Cardiac septum (tissue), 1 donor: ENCODE measurements at regions not wholly inside any gene's neighbourhood (a gene's known extent, or its start where the extent isn't known, plus 50 kb on each side); places are given as distances from the start of the nearest gene placed in this dataset.
"Not testable (repeated sequence)": the region's sequence is repeated elsewhere in the genome, so short reads cannot be mapped to it uniquely, and the experiment has no call there.

ENCODE experiments used
- DNase-seq: peaks from one replicate; pipeline ENCODE4 v3.0.0-alpha.2; 2020; ENCODE audit warnings: low spot score
- intact Hi-C: fragments of 100-400 bp; cut with DNase I; formaldehyde crosslinking; loops from one replicate; pipeline ENCODE4 v1.14.0; 2022
- donor health status: DM: no; HTN: no; CAD: no.

DNA sequence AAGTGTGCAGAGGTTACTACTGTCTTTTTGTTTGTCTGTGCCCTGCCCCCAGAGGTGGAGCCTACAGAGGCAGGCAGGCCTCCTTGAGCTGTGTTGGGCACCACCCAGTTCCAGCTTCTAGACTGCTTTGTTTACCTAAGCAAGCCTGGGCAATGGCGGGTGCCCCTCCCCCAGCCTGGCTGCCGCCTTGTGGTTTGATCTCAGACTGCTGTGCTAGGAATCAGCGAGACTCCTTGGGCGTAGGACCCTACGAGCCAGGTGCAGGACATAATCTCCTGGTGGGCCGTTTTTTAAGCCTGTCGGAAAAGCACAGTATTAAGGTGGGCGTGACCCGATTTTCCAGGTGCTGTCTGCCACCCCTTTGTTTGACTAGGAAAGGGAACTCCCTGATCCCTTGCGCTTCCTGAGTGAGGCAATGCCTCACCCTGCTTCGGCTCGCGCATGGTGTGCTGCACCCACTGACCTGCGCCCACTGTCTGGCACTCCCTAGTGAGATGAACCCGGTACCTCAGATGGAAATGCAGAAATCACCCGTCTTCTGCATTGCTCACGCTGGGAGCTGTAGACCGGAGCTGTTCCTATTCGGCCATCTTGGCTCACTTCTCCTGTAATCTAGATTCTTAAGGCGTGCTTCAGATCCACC lies 365.7 kb downstream of the NEBL start:
- intact Hi-C loops, DNase-seq: not testable (repeated sequence)

DNA sequence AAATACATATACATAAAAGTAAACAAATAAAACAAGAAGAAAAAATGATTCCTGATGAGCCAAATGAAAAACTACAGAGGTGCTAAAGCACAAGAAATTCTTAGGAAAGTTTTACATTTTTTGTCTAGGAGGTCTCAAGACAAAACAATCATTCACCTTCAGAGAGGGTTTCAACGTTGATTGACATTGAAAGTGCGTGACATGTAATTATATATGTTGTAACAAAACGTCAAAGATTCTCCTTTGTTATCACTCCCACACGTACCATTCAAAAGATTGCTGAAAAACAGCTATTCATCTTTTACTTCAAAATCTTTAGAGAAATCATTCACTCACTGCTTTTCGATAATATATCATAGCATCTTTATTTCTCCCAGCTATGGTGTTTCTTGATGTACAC lies 375.9 kb downstream of the NEBL start:
- no peak for DNase-seq
- intact Hi-C loops, result no loop called here

DNA sequence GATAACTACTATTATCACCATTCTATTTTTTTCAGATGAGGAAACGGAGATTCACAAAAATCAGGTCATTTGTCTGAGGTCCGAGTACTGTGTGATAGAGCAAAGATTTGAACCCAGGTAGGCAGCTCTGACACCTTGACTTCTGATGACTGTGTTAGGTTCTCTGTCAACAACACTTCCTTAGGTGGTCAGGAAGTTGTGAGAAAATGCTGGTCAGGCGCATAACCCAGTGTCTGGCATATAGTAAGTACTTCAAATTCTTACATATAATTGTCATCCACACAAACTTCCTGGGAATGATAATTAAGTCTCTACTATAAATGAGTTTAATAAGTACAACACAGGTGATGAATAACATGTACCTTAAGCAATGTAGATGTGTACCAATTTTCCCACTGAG lies 381.5 kb downstream of the NEBL start:
- no peak for DNase-seq
- intact Hi-C loops, result no loop called here

DNA sequence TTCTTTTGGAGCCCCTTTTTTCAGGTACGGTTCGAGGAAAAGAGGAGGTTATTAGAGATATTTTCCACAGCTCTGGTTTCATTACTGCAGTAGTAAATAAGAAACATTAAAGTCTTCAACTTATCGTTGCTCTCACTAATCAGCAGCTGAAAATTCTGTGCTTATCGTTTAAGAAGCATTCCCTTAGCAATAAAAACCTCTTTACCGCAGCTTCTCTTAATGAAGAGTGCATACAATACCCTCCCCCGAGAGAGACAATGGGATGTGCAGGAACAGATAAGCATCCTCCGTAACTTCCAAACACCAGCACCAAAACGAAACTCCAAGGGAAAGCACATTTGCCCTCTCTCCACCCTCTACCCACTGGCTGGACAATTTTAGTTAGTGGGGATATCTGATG lies 384.5 kb downstream of the NEBL start:
- no peak for DNase-seq
- intact Hi-C loops, result no loop called here

DNA sequence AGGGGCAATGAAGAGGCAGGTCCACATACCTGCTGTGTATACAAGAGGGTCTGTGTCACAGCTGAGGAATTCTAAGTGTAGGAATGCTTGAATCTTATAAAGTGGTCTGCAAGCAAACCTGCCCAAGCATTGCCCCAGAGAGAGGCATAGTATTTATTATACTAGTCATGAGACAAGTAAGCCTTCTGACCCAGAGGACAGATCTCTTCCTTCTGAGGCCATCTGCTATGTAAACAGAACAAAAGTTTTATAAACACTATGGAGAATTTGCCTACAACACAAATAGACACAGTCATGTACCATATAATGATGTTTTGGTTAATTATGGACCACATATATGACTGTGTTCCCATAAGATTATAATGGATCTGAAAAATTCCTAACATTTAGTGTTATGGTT lies 388.2 kb downstream of the NEBL start:
- DNase-seq, result no peak
- intact Hi-C loops, result no loop called here

DNA sequence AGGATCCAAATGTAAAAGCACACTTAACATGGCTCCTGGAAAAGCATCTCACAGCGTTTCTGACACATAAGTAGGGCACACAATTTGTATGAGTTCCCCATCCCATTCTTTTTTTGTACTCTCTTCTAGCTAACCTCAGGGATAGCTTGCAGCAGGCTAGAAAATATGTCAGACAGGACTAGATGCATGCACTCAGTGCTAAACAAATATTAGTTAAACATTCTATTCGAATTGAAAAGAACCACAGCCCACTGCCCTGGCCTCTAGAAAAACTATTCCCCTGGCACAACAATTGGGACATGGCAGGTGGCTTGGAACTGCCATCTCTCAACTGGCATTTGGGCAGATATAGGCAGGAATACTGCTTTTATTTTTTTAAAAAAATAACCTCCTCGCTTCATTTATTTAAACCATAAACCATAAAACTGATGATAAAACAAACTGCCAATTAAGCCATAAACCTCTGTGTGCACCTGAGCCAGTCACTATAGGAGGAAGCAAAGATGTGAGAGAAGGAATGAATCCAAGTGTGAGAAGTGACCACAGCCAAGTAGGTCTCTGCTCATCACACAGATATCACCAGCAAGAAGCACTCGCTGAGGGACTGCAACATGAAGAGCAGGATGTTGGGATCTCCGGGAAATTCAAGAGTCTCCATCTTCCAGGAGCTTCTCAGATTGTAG lies 394.1 kb downstream of the NEBL start:
- intact Hi-C loops, result no loop called here
- DNase-seq, result no peak

DNA sequence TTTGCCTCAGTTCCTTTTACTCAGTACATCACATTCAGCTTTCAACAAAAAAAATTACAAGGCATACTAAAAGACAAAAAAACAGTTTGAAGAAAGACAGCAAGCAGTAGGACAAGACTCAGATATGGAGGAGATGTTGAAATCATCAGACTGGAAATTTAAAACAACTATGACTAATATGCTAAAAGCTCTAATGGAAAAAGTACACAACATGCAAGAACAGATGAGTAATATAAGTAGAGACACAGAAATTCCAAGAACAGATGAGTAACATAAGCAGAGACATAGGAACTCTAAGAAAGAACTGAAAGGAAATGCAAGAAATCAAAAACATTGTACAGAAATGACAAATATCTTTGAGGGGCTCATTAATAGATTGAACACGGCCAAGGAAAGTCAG lies 402.6 kb downstream of the NEBL start:
- intact Hi-C loops, result no loop called here
- no peak for DNase-seq

DNA sequence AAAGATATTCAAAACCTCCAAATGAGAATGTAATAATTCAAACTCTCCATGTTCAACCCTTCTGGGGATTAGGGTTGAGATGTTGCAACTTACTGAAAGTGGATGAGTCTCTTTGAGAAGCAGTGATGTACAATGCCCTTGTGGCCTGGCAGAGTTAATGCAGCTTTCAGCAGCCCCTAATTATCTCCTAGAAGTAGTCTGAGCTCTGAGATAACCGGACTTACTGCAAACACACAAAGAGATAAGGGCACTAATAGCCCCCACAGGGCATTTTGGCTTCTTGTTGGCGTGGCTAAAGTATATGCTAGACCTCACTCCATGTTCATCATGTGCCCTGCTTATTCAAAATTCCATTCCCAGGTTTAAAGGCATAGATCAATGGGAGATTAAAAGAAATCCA lies 404.7 kb downstream of the NEBL start:
- intact Hi-C loops, result no loop called here
- no peak for DNase-seq

DNA sequence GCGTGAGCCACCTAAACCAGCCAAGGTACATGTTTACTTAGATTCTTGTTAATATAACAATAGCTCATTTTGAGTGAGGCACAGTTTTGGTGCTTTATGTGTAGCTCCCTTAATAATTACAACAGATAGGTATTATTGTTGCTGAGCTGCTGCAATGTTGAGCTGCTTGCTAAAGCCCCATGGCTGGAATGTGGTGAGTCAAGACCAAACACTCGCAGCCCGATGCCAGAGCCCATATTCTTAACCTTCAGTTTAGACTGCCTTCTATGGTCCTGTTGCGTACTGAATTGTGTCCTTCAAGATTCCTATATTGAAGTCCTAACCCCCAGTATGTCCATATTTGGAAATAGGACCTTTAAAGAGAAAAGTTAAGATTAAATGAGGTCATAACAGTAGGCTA lies 407.1 kb downstream of the NEBL start:
- intact Hi-C loops, result no loop called here
- DNase-seq, result no peak

DNA sequence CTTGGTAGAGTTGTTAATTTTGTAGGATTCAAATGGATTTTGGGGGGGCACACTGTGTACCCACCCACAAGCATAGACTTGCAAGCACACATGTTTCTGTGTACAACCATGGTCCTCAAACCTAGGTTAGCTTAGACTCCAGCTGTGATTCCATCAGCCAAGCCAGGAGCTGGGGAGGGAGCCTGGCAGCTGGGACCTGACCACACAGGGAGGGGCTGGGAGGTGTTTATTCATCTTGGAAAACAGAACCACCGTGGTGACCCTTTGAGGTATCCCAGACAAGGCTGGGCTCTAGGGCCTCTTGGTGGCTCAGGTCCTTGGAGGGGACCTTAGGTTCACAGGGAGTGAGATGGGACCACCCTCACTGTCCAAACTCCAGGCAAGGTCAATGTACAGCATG lies 410.3 kb downstream of the NEBL start:
- intact Hi-C loops, result no loop called here
- no peak for DNase-seq

DNA sequence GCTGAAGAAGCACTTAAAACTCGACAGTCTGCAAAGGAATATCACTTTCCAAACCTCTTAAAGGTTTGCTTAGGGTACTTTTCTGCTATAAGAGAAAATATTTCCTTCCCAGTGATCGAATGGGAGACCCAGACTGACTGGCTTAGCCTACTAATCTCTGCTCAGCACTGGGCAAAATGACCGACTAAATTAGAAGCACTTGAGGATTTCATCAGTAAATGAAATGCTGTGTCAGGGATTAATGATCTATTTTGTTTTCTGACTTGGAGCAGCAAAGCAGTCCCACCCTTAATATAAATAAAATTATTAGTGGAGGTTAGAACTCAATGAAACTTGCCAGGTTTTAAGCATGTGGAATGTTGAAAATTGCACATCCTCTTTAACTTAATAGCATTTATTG lies 411.6 kb downstream of the NEBL start:
- intact Hi-C loops, result no loop called here
- no peak for DNase-seq

DNA sequence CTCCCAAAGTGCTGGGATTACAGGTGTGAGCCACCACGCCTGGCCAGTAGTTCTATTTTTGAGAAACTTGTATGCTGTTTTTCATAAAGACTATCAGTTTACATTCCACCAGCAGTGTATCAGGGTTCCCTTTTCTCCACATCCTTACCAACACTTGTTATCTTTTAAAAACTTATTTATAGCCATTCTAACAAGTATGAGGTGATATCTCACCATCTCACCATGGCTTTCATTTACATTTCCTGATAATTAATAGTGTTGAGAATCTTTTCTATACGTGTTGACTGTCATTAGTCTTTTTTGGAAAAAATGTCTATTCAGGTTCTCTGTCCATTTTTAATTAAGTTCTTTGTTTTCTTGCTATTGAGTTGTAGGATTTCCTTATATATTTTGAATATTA lies 416.1 kb downstream of the NEBL start:
- no peak for DNase-seq
- intact Hi-C loops, result no loop called here

DNA sequence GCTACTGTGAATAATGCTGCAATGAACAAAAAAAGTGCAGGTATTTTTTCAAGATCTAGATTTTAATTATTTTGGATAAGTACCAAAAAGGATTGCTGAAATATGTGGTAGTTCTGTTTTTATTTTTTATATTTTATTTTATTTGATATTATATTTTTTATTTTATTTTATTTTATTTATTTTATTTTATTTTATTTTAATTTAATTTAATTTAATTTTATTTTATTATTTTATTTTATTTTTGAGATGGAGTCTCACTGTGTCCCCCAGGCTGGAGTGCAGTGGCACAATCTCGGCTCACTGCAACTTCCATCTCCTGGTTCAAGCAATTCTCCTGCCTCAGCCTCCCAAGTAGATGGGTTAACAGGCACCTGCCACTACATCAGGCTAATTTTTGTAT lies 416.5 kb downstream of the NEBL start:
- intact Hi-C loops, DNase-seq: not testable (repeated sequence)

DNA sequence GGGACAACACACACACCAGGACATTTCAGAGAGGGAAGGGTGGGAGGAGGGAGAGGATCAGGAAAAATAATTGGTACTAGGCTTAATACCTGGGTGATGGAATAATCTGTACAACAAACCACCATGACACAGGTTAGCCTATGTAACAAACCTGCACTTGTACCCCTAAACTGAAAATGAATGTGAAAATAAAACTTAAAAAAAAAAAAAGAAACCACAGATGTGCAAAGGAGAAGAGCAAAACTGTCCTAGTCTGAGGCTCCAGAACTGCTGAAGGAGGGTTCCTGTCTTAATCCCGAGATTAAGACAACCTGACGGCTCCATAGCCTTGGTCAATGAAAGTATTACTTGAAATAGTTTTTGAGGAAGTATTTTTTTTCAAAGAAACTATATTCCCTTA lies 423.0 kb downstream of the NEBL start:
- intact Hi-C loops, result no loop called here
- DNase-seq, result no peak

DNA sequence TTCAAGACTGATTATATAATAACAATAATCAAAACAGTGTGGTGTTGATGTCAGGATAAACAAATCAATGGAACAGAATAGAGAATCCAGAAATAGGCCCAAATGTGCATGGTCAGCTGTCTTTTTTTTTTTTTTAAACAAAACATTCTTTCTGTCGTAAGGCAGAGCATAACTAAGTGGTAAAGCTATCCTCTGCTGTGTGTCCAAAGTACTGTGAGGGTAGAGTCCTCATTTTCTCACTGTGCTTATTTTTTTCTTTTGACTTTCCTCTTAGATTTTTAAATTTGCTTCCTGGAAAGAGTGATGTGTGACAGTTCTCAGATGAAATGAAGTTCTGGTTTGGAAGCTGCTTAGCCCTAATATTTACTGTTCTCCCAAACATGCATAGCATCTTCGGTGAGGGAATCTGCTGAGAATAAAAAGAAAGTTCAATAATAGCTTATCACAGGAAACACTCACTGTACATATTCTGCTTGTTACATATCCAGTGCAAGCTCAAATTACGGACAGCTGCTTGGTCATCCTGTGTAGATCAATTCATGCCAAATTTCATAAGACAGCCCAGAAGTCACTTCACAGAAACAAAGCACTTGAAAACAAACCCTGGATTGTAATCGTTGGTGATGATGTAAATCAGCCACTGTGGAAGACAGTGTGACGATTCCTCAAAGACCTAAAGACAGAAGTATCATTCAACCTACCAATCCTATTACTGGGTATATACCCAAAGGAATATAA lies 423.9 kb downstream of the NEBL start:
- no peak for DNase-seq
- intact Hi-C loops, result no loop called here

DNA sequence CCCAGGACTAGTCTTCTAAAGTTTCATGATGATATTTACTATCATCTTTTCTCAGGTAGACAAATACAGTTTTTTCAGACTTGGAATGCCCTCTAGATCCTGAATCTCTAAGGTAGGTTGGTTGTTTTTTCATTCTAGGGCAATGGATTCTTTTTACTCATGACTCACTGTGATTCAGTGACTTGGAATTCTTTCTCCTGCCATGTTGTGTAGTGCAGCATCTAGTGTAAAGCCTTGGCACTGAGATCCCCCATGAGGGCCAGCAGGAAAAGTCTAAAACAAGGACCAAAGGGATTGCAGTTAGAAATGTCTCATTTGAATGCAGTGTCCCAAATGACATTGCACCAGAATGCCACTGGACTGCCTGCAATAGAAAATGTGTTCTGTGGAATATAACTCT lies 430.4 kb downstream of the NEBL start:
- no peak for DNase-seq
- intact Hi-C loops, result no loop called here

DNA sequence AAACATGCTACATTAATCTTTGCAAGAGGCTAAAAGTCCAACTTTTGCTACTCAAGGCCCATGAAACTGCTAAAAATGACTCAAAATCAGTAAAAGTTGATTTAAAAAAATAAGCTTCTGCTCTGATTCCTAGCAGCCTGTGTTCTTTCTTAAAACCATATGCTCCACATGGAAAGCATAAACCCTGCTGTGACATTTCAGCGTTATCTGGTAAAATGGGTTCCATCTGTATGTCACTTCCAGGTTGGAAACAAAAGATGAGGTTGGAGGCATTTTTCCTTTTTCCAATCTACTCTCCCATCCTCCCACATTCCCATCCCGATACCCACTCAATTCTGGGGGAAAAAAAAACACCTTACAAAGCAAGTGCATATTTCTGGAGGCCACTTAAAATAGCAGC lies 439.5 kb downstream of the NEBL start:
- DNase-seq, result no peak
- intact Hi-C loops, result no loop called here

DNA sequence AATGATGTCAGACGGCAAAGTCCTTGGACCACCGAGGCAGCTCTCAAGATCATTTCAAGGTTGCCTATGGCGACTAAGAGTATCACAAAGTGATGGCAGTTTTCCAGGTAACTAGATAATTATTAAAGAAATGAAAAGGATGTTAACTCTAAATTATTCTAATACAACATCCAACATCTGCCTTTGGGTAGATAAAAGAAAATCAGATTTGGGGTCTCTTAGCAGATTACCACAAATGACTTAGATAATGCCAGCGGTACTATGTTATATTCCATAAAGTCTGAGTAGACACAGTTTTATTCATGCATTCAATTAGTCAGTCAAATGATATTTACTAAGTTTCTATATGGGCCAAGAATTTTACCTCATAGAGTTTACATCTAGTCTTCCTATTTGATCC lies 441.3 kb downstream of the NEBL start:
- intact Hi-C loops, result no loop called here
- DNase-seq, result no peak

DNA sequence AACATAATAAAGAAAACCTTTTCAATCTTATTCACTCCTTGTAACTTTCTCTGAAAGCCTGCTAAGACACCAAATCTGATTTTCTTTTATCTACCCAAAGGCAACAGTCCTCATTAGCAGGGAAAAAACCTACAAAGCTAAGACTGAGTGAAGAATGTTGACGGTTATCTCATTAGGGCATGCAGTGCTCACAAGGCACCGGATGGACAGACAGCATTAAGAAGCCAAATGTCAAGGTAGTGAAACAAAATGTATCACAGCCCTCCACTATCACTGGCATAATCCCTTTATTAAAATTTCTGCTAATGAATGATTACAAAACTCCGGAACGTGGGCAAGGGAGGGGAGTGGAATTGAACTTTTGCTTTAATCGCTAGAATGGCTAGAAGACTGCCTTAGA lies 442.8 kb downstream of the NEBL start:
- DNase-seq, result no peak
- intact Hi-C loops, result no loop called here

DNA sequence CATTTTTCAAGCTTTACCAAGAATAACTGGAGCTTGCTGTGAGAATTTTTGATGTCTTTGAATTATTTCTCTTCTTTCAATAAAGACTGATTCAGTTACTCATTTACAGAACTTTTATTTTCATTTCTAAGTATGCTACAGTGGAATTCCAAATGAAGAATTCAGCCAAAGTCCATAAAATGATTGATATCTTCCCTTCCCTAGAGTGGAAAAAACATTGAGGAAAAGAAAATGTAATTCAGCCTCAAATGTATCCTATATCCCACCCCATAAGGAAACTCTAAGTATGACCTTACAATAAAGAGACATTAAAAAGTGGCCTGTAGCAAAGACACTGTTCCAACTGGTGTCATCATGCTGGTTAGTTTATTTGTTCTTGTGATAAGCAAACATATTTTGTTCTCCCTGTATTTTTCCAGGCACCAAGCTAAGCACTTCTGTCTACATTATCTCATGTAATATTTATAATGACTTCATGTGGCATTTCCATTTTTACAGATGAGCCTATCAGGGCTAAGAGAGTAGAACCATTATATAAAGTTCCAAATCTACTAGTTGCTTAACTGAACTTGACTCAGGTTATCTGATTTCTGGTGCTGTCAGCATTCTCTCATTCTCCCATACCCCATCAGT lies 450.4 kb downstream of the NEBL start:
- intact Hi-C loops, result no loop called here

DNA sequence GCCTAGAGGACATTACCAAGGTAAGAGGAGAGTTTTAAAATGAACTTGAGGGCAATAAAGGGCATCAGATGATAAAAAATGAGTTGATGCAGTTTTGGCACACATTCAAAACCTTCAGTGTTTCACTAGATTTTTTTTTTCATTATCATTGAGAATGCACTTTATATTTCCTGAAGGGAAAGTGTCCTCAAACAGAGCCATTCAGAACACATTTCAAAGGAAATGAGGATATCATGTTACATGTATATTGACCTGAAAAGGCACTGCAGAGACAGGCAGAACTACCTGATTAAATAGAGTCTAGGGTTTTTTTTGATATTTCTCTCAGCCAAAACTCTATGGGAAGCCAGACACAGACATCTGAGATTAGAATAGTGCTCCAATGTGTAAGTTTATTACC lies 454.0 kb downstream of the NEBL start:
- no peak for DNase-seq
- intact Hi-C loops, result no loop called here

More for the DNA sequence above, 450.4 kb downstream of the NEBL start:
- DNase-seq, result no peak
